Tongue (tissue), 1 donor: ENCODE measurements at regions not wholly inside any gene's neighbourhood (a gene's known extent, or its start where the extent isn't known, plus 50 kb on each side); places are given as distances from the start of the nearest gene placed in this dataset.
A peak's percentile ranks its signal among the peaks of the same experiment; 100 is the strongest.

Experiments used
- DNase-seq: peaks from one replicate; pipeline ENCODE4 v3.0.0-alpha.2; 2015

DNA sequence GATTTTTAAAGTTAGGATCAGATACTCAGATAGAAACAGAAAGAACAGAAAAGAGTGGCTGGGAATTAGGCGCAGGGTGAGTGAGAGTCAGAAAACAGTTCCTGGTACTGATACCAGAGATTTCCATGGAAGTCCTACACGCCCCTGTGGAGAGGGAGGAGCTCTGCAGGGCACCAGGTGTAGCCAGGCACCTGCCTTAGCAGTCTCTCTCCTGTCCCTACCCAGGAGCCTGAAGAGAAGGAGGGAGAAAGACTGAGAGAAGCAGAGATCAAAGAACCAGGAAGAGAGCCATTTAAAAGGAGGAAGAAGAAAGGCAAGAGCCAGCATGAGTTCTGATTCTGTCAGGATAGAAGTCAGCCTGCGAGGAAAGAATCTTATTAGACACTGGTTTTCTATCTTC, 65.0 kb downstream of the CBLN1 start:
- DNase-seq = no peak

DNA sequence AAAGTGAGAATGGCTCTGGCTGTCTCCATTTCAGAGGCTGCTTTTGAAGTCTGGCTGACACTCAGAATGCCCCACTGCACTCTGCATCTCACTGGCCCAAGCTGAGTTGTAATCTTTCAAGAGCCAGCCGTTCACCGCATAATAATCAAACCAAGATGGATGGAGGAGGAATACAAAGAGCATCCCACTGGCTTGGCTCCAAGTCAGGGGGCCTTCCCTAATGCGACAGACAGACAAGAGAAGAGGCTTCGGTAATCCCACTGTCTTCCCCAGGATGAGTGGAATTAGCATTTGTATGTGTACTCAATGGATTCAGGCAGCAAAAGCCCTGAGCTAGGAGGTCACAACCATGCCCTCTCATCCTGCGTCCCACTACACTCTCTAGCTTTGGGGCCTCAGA, 68.0 kb downstream of the CBLN1 start:
- no peak for DNase-seq

DNA sequence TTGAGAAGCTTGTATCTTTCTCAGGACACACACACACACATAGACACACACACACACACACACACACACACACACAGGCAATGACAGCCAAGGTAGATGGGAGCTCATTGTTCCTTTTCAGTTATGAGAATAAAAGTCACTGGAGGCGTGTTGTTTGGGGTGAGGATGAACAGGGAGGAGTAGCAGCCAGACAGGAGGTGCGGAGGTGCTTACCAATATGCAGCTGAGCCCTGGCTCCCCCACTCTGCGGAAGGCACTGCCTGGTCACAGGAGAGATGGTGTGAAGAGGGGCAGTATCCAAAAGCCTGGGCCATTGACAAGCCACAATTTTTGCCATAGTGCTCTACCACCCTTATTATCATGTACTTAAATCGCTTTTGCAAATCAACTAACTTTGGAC, 77.4 kb downstream of the CBLN1 start:
- no peak for DNase-seq

DNA sequence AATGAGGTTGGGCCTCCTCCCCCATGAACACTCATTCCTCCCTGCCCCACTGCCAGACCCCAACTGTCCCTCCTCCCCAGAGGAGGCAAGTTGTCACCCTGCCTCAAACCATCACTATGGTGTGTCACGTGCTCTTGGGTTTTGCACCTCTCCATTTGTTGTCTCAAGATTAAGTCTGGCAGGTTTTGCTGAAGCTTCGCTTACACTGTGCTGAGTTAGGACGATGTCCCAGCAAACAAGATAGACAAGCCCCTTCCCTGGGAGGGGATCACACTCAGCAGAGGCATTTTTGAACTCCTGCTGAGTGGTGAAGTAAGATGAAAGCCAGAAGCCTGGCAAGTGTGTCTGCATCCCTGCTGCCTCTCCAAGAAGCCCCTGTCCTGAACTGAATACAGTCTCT, 78.3 kb downstream of the CBLN1 start:
- no peak for DNase-seq

DNA sequence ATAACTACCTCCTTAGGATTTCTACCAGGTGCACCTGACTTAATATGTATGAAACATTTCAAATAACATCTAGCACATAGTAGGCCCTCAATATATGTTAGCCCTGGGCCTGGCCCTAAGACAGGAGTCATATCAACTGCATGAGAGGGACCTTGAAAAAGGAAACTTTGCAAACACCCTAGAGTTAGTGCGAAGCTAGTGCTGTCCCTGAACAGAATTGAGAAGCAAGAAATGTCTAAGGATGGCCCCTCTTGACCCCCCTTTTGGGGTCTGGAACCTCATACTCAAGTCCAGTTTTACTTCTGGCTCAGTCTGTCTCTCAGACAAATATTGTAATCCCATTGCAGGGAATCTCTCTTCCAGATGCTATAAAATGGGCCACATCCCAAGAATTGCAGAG, 80.5 kb downstream of the CBLN1 start:
- no peak for DNase-seq

DNA sequence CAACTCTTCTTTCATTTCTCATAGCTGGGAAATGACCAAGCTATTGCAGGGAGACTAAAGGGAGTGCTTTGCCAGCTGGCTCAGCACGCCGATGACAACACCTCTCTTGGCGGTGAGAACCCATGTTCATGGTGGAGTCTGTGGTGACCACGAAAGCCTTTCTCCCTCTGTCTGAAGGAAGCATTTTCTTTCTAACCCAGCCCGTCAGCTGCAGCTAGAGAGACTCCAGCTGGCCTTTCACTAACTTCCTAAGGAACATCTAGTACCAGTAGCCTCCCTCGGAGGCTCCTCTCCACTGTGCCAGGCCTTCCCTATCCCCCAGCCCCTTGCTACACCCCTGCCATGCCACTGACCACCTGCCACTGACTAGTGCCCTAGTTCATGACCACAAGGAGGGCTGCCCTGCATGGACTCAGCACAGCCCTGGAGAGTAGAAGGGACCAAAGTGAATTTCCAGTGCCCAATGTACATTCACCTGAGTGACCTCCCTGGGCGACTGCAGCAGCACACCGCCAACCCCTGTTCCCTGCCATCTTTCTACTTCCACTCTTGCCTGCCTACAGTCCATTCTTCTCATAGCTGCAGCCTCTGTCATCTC, 81.3 kb downstream of the CBLN1 start:
- DNase-seq = no peak

DNA sequence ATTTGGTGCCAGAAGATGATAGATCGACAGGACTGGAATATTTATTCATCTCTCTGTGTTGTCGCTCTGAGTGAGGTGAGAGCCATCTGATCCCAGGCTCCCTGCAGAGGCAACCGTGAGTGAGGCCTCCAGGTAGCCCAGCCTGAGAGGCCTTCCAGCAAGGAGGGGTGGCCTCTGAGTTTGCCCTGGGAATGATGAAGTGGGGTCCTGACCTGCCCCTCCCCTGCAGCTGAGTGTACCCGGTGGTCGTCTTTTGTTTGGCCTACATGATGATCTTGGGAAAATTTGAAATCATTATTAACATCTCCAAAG, 86.4 kb downstream of the CBLN1 start:
- no peak for DNase-seq

DNA sequence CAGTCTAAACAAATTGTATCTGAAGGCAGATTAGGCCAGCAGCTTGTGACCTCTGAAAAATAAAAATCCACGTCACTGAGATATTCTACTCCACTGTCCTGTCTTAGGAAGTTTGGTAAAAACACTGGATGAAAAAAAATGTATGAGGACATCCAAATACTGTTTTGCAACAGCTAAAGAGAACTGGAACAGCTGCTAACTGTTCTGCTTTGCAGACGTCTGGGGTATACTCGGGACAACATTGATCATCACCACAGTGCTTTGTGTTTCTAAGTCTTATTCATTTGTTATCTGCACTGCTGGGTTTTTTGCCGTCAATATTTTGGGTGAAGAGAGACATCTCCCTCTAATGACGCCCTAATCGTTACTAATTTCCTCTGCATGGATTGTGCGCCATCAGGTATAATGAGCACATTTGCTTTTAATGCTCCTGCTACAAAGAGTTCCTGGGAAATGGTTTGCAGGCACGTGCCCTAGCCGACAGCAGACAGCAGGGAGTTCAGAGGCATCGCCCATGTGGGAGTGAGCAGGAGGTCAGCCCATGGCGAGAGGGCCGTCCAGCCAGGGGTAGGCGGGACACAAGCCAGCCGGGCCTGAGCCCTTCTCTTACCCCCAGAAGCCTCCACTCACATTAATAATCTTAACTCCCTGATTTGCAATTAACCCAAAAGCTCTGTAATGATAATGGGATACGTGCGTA, 87.0 kb downstream of the CBLN1 start:
- DNase-seq = no peak

DNA sequence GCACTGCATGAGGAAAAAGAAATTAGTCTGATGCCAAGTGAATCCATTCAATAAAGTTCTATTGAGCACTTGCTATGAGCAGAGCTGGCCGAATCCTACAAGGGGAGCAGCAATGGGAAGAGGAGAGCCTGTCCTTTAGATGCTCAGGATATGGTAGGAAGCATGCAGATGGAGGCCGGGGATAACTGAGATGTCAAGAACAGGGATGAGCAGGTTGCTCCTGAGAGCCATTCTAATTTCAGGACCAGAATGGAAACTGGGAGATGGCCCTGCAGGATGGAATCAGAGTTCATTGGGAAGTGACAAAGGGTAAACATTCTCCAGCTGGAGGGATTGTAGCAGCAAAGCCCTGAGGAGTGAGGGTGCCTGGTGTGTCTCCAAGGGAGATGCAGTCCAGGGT, 88.0 kb downstream of the CBLN1 start:
- no peak for DNase-seq

DNA sequence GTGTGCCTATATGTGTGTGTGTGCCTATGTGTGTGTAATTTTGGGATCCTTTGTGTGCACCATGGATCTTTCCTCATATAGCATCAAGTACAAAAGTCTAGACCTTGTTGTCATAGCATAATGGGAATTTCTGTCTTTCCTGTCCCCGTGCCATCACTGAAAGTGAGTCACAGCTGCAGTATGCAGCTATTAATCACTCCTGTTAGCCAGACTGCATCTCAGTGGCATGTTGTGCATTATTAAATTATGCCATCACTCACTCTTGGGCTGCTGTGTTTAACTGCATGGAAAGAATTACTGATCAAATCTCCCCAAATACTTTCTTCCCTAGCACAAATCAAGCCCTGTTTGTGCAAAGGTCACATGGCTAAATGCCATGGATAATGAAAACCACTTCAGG, 92.4 kb downstream of the CBLN1 start:
- no peak for DNase-seq

DNA sequence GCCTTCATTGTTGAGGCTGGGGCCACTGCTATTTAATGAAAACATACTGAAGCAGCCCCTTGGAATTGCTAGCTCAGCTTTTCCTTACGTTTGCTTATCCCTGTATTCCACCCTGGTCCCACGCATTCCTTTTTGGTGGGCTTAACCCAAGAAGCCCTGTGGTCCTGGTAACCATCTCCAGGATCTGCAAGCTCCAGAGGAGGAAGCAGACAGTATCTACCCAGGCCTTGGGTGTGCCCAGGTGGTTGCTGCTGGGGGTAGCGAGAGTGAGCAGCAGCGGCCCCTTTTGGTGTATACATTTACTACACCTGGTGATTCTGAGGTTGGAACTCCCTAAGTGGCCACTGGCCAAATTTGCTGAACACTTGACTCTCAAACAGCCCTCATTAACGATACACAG, 97.7 kb downstream of the CBLN1 start:
- no peak for DNase-seq

DNA sequence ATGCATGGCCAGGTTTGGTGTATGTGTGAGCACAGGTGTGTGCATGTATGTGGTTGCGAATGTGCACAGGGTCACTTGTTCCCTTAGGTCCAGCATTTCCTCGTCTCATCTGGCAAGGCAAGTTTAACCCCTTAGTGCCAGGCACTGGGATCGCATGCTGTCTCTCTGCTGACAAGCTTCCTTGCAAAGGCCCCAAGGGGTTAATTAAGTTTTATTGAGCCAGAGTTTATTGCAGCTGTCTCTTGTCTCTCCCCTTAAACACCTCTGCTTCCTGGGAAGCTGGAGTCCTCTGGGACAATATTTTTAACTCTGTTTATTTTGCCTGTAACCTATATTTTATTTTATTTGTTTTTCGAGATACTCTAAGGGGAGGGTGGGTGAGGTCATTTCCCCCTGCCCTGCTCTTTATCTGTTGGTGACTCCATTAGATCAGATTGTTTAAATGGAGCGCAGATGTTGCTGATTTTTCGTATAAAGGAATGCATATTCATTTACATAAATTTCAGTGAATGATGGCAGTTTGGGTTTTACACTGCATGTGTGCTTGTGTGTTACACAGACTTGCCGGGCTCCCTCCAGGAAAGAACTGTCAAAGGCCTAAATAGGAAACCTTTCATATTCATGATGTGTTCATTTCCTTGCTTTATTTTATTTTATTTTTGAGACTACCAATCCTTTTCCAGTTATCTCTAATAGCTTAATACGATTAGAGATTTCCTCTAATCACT, 99.7 kb downstream of the CBLN1 start:
- no peak for DNase-seq

DNA sequence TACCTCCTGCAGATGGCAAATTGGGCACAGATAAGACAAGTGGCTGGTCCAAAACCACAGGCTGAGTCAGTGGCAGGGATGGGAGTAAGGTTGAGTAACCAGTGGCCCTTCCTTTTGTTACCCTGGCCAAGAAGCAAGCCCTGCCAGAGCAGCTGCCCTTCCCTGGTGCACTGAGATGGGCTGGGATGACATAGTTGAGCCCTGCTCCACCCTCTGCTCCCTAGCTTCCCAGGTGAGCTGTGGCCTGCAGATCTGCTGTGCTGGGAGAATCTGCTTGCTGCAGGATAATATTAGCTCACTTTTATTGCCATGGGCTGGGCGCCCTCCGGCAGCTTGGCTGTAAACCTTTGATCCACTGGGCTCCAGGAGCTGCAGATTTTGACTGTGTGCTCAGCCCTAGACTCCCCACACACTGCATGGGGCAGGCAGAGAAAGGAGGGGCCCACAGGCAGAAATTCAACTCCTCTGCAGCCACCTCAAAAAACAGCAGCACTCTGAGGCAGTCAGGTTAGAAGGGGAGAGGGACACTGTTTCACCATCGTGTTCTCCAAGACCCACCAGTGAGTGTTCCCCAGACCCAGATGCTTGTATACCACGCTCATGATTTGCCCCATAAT, 101.8 kb downstream of the CBLN1 start:
- DNase-seq = no peak

DNA sequence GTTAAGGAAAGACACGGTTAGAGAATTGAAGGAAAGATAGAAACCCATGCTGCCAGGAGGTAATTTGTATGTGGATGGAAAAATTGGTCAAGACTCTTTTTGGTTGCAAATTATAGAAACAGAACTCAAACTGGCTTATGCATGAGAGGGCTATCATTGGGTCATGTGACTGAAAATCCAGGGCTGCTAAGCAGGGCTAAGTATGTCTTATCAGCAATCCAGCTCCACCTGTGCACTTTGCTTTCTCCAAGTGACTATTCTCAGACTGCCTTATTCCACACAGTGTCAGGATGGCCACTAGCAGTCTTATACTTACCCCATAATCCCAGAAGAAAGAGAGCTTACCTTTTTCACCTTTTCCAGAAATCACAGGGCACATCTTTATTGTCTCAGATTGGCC, 113.5 kb downstream of the CBLN1 start:
- DNase-seq = no peak

DNA sequence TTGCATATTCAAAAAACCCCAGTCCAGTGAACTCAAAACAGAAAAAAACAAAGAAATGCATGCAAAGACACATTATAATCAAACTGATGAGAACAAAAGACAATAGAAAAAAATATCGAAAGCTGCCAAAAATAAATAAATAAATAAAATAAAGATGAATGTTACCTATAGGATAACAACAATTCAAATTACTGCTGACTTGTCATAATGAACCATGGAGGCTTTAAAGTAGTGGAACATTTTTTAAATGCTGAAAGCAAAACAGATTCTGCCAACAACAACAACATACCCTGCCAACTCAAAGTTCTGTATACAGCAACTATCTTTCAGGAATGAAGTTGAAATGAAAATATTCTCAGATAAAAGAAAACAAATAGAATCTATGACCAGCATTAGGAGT, 116.6 kb downstream of the CBLN1 start:
- DNase-seq = no peak

DNA sequence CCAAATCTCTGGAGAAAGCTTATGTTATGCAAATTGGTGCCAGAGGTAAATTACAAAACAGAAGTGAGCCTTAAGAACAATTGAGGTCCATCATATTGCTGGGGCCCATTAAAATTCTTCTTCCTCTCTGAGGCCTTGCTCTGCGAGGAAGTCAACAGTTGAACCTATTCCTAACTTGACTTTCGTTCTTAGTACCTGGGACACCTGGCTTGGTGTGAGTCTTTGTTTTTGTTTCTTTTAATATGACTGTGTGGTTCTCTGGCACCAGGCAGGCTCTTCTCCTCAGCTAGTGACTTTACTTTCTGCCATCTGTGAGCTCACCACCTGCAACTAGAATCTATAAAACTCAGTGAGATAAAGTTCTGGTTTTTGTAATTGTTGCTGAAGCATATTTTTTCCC, 120.4 kb downstream of the CBLN1 start:
- DNase-seq = no peak

DNA sequence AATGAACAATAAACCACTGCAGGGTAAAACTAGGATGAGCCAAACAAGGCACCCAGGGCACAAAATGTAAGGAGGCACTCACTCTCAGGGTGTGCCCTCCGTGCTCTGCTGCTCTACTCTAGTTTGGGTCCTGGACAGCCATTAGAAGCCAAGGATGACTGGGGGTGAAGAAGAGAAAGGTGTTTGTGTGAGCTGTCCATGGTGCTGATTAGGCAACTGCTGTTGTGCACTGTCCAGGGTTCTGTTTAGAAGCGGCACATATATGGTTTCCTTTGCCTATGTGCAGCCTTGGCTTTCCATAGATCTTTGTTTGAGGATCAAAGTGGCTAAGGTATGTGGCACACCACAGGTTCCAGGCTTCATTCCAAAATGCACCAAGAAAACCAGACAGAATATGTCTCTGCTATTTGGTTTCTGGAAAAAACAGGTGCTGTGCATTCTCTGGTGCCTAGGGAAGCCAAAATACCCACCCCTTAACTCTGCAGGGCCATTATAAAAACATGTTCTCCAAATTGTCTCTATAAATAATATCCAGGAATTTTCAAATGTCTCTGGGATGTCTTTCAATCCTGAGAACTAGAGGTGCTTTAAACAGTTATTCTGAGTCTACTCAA, 123.5 kb downstream of the CBLN1 start:
- peak; percentile 66 for DNase-seq

DNA sequence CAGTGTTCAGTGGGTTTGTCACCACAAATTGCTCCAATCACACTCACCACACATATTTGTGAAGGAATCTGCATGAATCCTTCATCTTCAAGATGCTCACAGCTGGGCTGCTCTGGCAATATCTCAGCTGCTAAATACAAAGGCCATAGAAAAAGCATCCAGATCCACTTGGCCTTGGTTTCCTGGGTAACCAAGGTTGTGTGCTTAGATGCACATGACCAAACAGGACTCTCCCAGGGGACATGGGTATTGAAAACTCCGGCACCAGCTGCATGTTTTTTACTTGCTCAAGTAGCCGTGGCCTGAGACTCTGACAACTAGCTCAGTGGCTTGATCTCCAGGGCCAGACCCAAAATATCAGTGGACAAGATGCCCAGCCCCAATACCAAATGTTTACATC, 131.3 kb downstream of the CBLN1 start:
- no peak for DNase-seq

DNA sequence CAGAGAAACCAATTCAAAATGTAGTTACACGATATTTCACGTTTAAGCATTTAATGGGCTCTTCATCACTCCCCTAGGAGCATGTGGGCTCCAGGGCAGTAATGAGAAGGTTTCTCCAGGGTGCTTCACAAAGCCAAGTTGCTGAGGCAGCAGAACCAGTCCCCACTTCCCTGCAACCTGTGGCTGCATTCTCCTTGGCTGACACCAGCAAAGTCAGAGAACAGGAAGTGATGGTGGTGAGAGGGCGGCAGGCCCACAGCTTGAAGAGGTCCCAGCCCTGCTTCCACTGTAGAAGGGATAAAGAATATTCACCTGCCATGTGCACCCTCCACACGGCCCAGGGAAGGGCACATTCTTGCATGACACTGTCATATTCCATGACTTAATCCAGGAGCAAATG, 133.2 kb downstream of the CBLN1 start:
- no peak for DNase-seq

DNA sequence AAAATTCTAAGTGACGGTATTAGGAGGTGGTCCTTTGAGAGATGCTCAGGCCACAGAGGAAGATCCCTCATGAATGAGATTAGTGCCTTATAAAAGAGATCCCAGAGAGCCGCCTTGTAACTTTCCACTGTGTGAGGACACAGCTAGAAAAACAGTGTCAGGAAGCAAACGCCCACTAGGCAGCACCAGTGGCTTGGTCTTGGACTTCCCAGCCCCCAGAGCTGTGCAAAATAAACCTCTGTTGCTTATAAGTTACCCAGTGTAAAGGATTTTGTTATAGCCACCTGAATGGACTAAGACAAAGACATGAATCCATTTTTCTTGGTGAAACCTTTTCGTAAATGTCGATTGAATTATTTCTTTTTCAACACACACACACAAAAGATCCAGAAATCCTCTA, 141.0 kb downstream of the CBLN1 start:
- DNase-seq = no peak

DNA sequence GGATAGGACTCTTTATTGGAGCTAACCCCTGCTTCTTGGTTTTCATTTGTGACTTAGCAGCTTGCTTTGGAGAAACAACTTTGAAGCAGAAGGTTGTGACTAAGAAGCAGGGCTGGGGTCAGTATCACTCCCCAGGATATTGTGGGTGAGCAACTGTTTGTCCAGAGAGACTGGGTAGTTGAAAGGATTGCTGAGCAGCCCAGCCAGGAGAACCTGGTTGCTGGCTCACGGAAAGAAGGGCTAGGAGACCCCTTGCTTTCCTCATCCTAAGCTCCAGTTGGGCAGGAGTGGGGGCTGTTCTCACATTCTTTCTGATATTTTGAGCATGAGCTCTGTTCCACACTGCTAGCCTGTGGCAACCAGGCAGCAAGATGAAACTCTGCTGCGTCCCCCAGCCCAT, 151.2 kb downstream of the CBLN1 start:
- no peak for DNase-seq

DNA sequence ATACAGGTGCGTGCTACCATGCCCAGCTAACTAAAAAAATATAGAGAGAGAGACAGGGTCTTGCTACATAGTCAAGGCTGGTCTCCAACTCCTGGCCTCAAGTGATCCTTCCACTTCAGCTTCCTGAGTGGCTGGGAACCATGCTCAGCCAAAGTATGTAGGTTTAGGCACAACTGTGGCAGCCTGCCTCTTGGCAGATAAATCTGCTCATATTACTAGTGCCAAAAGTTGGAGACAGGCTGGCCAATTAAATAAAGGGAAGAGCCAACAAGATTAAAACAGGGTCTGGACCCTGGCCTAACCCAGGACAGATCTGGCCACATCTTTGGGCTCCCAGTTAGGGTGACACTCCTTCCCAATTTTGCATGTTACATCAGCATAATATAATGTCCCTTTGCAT, 151.7 kb downstream of the CBLN1 start:
- DNase-seq = no peak

DNA sequence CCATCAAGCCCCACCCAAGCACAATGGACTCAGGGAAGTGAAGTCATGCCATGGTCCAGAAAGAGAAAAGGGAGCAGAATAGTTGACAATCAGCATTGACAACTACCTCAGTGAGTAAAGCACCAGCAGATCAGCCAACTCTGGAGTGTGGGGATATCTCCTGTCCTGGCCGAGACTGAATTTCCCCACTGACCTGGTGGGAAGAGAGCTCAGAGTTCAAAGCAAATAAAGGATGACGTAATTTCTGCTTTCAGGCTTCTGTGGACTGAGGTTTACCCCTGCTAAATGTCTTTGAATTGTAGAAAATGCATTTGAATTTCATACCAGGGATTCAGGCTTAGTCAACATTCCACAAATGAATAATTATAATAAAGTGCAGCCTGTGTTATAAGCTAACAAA, 152.9 kb downstream of the CBLN1 start:
- DNase-seq = no peak
